Fibroblast of lung (primary cell): ENCODE measurements at regions not wholly inside any gene's neighbourhood (a gene's known extent, or its start where the extent isn't known, plus 50 kb on each side); places are given as distances from the start of the nearest gene placed in this dataset.
"Not testable (repeated sequence)": the region's sequence is repeated elsewhere in the genome, so short reads cannot be mapped to it uniquely, and the experiment has no call there.

Source experiments
- DNase-seq, 2 donors: peaks; one replicate each; pipeline versions ENCODE4 v3.0.0 to v3.0.0-alpha.2; 2010; ENCODE audit warnings: low read depth in 2 of 2
- H2AFZ ChIP-seq: 2 replicates; pipeline ENCODE4 v1.5.1; 2012; ENCODE audit warnings: low read length, control low read depth, inconsistent platforms
- H3K27ac ChIP-seq: 2 replicates; pipeline ENCODE4 v1.5.1; 2011; ENCODE audit warnings: low read length, control low read depth; ENCODE audit not compliant: insufficient read depth
- H3K27me3 ChIP-seq: 2 replicates; pipeline ENCODE4 v1.5.1; 2011; ENCODE audit warnings: mild to moderate bottlenecking, low read length; ENCODE audit not compliant: control insufficient read depth, insufficient read depth
- H3K36me3 ChIP-seq: 2 replicates; pipeline ENCODE4 v1.5.1; 2011; ENCODE audit warnings: low read length; ENCODE audit not compliant: control insufficient read depth, insufficient read depth
- H3K4me1 ChIP-seq: 2 replicates; pipeline ENCODE4 v1.5.1; 2011; ENCODE audit warnings: low read length; ENCODE audit not compliant: control insufficient read depth, insufficient read depth; ENCODE audit errors: extremely low read depth
- H3K4me2 ChIP-seq: 2 replicates; pipeline ENCODE4 v1.5.1; 2011; ENCODE audit warnings: low read length, control low read depth; ENCODE audit not compliant: insufficient read depth; ENCODE audit errors: extremely low read depth
- H3K4me3 ChIP-seq, 4 experiments: fragments of 200-600 bp in 1 of 4; sonication (generic) in 1 of 4; replicated peaks in 1 of 4; 2 replicates each; pipeline ENCODE4 v1.5.1; 2011 to 2016; ENCODE audit warnings: low read length in 4 of 4, low read depth in 3 of 4, mild to moderate bottlenecking in 3 of 4, control low read depth in 2 of 4, inconsistent platforms in 1 of 4, mixed read lengths in 1 of 4; ENCODE audit not compliant: insufficient read depth in 1 of 4; ENCODE audit errors: control extremely low read depth in 1 of 4
- H3K79me2 ChIP-seq: 2 replicates; pipeline ENCODE4 v1.5.1; 2012; ENCODE audit warnings: mild to moderate bottlenecking, low read length, inconsistent platforms; ENCODE audit not compliant: control insufficient read depth, insufficient read depth
- H3K9ac ChIP-seq: 2 replicates; pipeline ENCODE4 v1.5.1; 2011; ENCODE audit warnings: mild to moderate bottlenecking, low read length, control low read depth; ENCODE audit not compliant: insufficient read depth
- H3K9me3 ChIP-seq: 2 replicates; pipeline ENCODE4 v1.5.1; 2012; ENCODE audit warnings: low read depth, low read length; ENCODE audit not compliant: control insufficient read depth, insufficient read depth
- H4K20me1 ChIP-seq: 2 replicates; pipeline ENCODE4 v1.5.1; 2011; ENCODE audit warnings: low read length; ENCODE audit not compliant: control insufficient read depth, insufficient read depth; ENCODE audit errors: extremely low read depth
- EZH2 ChIP-seq: IDR thresholded peaks from 2 replicates; pipeline ENCODE4 v1.5.1; 2012; ENCODE audit warnings: low read length, control low read depth, mild to moderate bottlenecking; ENCODE audit errors: missing control alignments
- TF ChIP-seq, protein P1 (sequence below), 2 donors: IDR thresholded peaks in 1 of 2; conservative IDR thresholded peaks in 1 of 2; 1 replicate in 1 of 2; 2 replicates in 1 of 2; pipeline ENCODE4 v1.5.1; 2011 to 2012; ENCODE audit warnings: low read length in 2 of 2, control low read depth in 1 of 2, inconsistent platforms in 1 of 2, low read depth in 1 of 2, mild to moderate bottlenecking in 1 of 2

DNA sequence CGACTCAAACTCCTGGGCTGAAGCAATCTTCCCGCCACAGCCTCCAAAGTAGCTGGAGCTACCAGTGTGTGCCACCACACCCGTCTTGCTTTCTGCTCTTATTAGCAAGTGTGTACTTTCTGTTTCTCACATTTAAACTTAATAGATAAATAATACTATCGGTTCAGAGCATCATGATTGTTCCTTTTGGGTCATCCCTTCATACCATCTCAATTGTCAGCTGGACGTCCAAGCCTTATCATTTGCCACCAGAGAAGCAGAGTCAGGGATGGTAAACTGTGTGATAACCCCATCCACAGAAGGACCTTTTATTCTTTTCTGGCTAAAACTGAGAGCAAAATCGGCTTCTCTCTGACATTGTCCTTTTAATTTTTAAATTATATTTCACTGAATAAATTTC is 279.8 kb upstream of the GOT2 start:
- no peaks in the 10 kb centered on the region for H3K4me1 ChIP-seq
- H3K79me2 ChIP-seq = no peaks in the 10 kb centered on the region
- TF ChIP-seq EZH2 = no peak
- TF ChIP-seq, protein P1, sequence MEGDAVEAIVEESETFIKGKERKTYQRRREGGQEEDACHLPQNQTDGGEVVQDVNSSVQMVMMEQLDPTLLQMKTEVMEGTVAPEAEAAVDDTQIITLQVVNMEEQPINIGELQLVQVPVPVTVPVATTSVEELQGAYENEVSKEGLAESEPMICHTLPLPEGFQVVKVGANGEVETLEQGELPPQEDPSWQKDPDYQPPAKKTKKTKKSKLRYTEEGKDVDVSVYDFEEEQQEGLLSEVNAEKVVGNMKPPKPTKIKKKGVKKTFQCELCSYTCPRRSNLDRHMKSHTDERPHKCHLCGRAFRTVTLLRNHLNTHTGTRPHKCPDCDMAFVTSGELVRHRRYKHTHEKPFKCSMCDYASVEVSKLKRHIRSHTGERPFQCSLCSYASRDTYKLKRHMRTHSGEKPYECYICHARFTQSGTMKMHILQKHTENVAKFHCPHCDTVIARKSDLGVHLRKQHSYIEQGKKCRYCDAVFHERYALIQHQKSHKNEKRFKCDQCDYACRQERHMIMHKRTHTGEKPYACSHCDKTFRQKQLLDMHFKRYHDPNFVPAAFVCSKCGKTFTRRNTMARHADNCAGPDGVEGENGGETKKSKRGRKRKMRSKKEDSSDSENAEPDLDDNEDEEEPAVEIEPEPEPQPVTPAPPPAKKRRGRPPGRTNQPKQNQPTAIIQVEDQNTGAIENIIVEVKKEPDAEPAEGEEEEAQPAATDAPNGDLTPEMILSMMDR (conservative IDR thresholded peaks at IDR 0.05 in 1 of 2, IDR thresholded peaks at IDR 0.05 in 1 of 2; ENCODE audit: low read depth in 1 of 2, low read length in 2 of 2) = no peak
- H3K4me2 ChIP-seq = no peak overlapping the region
- no peak overlapping the region for H3K27ac ChIP-seq
- H3K27me3 ChIP-seq = no peaks in the 10 kb centered on the region
- no peaks in the 10 kb centered on the region for H4K20me1 ChIP-seq
- H3K4me3 ChIP-seq = no peak overlapping the region
- no peak for DNase-seq
- H2AFZ ChIP-seq = no peak overlapping the region
- no peaks in the 10 kb centered on the region for H3K36me3 ChIP-seq
- H3K9me3 ChIP-seq = no peaks in the 10 kb centered on the region
- H3K9ac ChIP-seq = no peak overlapping the region

DNA sequence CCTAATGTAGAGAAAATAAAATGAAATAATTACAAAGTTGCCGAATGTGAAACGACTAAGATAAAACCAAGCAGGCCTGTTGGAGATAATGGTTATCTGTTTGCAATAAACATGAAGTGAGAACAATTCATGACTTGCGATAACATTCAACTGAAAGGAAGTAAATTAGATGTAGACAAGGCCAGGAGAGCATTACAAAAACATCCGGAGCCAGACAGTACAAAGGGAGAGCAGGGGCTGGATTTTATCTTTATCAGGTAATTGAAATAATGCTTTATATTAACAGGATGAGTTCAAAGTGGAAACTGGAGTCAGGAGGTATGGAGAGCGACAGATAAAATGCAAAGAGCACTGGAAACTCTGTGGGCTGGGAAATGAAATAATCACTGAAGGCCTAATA is 265.6 kb upstream of the GOT2 start:
- no peak overlapping the region for H3K9ac ChIP-seq
- DNase-seq = no peak
- no peak overlapping the region for H3K4me2 ChIP-seq
- H3K27ac ChIP-seq = no peak overlapping the region
- H3K27me3 ChIP-seq = no peaks in the 10 kb centered on the region
- H3K36me3 ChIP-seq = no peaks in the 10 kb centered on the region
- H4K20me1 ChIP-seq = no peaks in the 10 kb centered on the region
- no peaks in the 10 kb centered on the region for H3K4me1 ChIP-seq
- TF ChIP-seq EZH2 = no peak
- TF ChIP-seq, protein P1 (conservative IDR thresholded peaks at IDR 0.05 in 1 of 2, IDR thresholded peaks at IDR 0.05 in 1 of 2; ENCODE audit: low read depth in 1 of 2, low read length in 2 of 2) = no peak
- H3K4me3 ChIP-seq = no peak overlapping the region
- no peaks in the 10 kb centered on the region for H3K9me3 ChIP-seq
- no peaks in the 10 kb centered on the region for H3K79me2 ChIP-seq
- H2AFZ ChIP-seq = no peak overlapping the region

DNA sequence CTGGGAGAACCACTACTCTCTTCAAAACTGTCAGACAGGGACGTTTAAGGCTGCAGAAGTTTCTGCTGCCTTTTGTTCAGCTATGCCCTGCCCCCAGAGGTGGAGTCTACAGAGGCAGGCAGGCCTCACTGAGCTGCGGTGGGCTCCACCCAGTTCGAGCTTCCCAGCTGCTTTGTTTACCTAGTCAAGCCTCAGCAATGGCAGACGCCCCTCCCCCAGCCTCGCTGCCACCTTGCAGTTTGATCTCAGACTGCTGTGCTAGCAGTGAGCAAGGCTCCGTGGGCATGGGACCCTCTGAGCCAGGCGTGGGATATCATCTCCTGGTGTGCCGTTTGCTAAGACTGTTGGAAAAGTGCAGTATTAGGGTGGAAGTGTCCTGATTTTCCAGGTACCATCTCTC is 258.6 kb upstream of the GOT2 start:
- not testable (repeated sequence) for DNase-seq, H3K27me3 ChIP-seq, H3K4me1 ChIP-seq, H4K20me1 ChIP-seq, H3K9ac ChIP-seq, H3K27ac ChIP-seq, H3K36me3 ChIP-seq, H3K79me2 ChIP-seq, H3K9me3 ChIP-seq, H3K4me3 ChIP-seq, H2AFZ ChIP-seq, H3K4me2 ChIP-seq

DNA sequence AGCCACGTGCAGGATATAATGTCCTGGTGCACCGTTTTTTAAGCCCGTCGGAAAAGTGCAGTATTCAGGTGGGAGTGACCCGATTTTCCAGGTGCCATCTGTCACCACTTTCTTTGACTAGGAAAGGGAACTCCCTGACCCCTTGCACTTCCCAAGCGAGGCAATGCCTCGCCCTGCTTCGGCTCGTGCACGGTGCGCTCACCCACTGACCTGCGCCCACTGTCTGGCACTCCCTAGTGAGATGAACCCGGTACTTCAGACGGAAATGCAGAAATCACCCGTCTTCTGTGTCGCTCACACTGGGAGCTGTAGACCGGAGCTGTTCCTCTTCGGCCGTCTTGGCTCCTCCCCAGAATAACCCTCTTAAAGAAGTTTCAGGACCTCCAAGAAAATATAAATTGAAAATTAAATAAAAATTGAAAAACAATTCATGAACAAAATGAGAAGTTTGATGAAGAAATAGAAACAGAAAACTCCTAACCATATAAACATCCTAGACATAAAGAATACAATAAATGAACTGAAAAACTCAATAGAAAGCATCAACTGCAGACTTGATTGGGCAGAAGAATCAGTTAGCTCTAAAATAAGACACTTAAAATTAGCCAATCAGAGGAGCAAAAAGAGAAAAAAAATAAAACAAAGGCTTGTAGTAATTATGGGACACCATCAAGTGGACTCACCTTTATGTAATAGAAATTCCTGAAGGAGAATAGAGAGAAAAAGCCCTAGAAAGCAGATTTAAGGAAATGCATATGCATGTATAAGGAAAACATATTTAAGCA is 249.3 kb upstream of the GOT2 start:
- not testable (repeated sequence) for H2AFZ ChIP-seq, H3K36me3 ChIP-seq, H3K27ac ChIP-seq, H3K9me3 ChIP-seq, H3K79me2 ChIP-seq, DNase-seq, H3K27me3 ChIP-seq, H4K20me1 ChIP-seq, H3K4me1 ChIP-seq, H3K4me3 ChIP-seq, H3K4me2 ChIP-seq, H3K9ac ChIP-seq
